Nephron (organoid): ENCODE measurements at regions not wholly inside any gene's neighbourhood (a gene's known extent, or its start where the extent isn't known, plus 50 kb on each side); places are given as distances from the start of the nearest gene placed in this dataset.

ENCODE experiments used
- H3K27ac Mint-ChIP-seq, 3 experiments: 2 replicates each; pipeline ENCODE4 v1.8.0; 2020; ENCODE audit warnings: mixed read lengths in 3 of 3, mild to moderate bottlenecking in 2 of 3, moderate library complexity in 1 of 3
- H3K27me3 Mint-ChIP-seq: 2 replicates; pipeline ENCODE4 v1.8.0; 2021; ENCODE audit warnings: low read depth, mild to moderate bottlenecking, moderate library complexity, mixed read lengths
- H3K36me3 Mint-ChIP-seq: 2 replicates; pipeline ENCODE4 v1.8.0; 2020; ENCODE audit warnings: low read depth, mixed read lengths
- H3K4me1 Mint-ChIP-seq: 2 replicates; pipeline ENCODE4 v1.8.0; 2020; ENCODE audit warnings: mixed read lengths
- H3K4me3 Mint-ChIP-seq, 3 experiments: 2 replicates each; pipeline ENCODE4 v1.8.0; 2020; ENCODE audit warnings: mild to moderate bottlenecking in 3 of 3, mixed read lengths in 3 of 3, moderate library complexity in 2 of 3
- H3K9me3 Mint-ChIP-seq: 2 replicates; pipeline ENCODE4 v1.8.0; 2020; ENCODE audit warnings: mixed read lengths
- CTCF ChIP-seq, 3 experiments: fragments of 200-600 bp; sonication (generic); IDR thresholded peaks; one replicate each; pipeline ENCODE4 v1.5.0; 2021; ENCODE audit warnings: antibody characterized with exemption in 3 of 3; ENCODE audit not compliant: unreplicated experiment in 3 of 3

- no peak for TF ChIP-seq CTCF (IDR thresholded peaks at IDR 0.05; ENCODE audit: unreplicated experiment in 3 of 3)
- no peaks in the 10 kb centered on the region for H3K4me1 Mint-ChIP-seq
- no peaks in the 10 kb centered on the region for H3K36me3 Mint-ChIP-seq
- H3K27me3 Mint-ChIP-seq = peaks cover 4% of the 10 kb centered on the region
- no peak overlapping the region for H3K27ac Mint-ChIP-seq
- peaks cover 14% of the 10 kb centered on the region for H3K9me3 Mint-ChIP-seq
- H3K4me3 Mint-ChIP-seq = no peak overlapping the region
Measured at GRCh38 chr18:3395466-3395865, 54.5 kb upstream of the TGIF1 start.

- Mint-ChIP-seq H3K4me1 (peaks cover 4% of the 10 kb centered on the region), H3K9me3 (peaks cover under 1% of the 10 kb centered on the region), H3K27me3 (peaks cover 4% of the 10 kb centered on the region), H3K27ac (peak overlapping the region in 1 of 3 experiments; percentile 65), H3K36me3 (no peaks in the 10 kb centered on the region), H3K4me3 (no peak overlapping the region)
- TF ChIP-seq CTCF (IDR thresholded peaks at IDR 0.05; ENCODE audit: unreplicated experiment in 3 of 3) = no peak
Measured at GRCh38 chr18:3397031-3397750, 52.8 kb upstream of the TGIF1 start.

- Mint-ChIP-seq H3K36me3 (no peaks in the 10 kb centered on the region), H3K9me3 (no peaks in the 10 kb centered on the region), H3K27me3 (peaks cover 4% of the 10 kb centered on the region), H3K4me1 (peaks cover 4% of the 10 kb centered on the region), H3K4me3 (no peak overlapping the region), H3K27ac (no peak overlapping the region)
- TF ChIP-seq CTCF (IDR thresholded peaks at IDR 0.05; ENCODE audit: unreplicated experiment in 3 of 3) = no peak
Measured at GRCh38 chr18:3397786-3398185, 52.2 kb upstream of the TGIF1 start.
